ENCODE measurements at regions not wholly inside any gene's neighbourhood (a gene's known extent, or its start where the extent isn't known, plus 50 kb on each side); places are given as distances from the start of the nearest gene placed in this dataset.

DNA sequence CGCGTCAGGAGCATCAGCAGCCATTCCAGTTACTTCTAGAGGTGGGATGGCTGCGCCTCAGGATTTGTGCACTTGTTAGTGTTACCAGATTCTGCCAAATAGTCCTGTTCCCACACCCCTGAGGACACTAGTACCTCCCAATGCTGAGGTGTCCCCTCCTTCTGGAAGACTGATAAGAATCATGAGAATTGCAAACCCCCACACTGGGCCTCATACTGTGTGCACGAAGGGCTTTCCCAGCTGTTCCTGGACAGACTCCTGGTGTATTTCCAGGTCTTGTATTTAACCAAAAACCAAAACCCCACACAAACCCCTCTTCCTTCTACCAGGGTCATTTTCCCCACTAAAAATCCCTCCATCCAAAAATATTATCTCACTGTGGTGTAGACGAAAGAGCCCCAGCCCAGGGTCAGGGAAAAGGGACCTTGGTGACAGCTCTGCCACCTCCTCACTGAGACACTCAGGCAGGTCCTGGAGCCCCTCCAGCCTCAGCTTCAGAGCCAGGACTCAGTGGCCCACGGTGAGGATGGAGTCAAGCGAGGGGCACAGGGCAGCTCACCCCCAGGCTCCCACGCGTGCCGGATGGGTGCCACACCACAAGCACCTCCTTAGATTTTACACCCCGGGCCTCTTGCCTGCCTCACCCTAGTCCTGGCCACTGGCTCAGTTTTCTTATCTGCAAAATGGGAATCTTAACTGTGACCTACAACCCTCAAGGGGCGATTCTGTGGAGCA, 131.4 kb upstream of the RUNX3 start:
- H3K4me3 ChIP-seq (ENCODE audit: low read length), result no peak overlapping the region
- no peaks in the 10 kb centered on the region for H3K4me1 ChIP-seq (ENCODE audit: control insufficient read depth, low read length)
- H3K27me3 ChIP-seq (ENCODE audit: control insufficient read depth, low read length), result no peaks in the 10 kb centered on the region; the same call in 1 of the 2 replicates
- TF ChIP-seq, protein P1, sequence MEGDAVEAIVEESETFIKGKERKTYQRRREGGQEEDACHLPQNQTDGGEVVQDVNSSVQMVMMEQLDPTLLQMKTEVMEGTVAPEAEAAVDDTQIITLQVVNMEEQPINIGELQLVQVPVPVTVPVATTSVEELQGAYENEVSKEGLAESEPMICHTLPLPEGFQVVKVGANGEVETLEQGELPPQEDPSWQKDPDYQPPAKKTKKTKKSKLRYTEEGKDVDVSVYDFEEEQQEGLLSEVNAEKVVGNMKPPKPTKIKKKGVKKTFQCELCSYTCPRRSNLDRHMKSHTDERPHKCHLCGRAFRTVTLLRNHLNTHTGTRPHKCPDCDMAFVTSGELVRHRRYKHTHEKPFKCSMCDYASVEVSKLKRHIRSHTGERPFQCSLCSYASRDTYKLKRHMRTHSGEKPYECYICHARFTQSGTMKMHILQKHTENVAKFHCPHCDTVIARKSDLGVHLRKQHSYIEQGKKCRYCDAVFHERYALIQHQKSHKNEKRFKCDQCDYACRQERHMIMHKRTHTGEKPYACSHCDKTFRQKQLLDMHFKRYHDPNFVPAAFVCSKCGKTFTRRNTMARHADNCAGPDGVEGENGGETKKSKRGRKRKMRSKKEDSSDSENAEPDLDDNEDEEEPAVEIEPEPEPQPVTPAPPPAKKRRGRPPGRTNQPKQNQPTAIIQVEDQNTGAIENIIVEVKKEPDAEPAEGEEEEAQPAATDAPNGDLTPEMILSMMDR (IDR thresholded peaks at IDR 0.05; ENCODE audit: low read depth, low read length, poor library complexity, severe bottlenecking), result no peak
- H4K20me1 ChIP-seq (ENCODE audit: control insufficient read depth, insufficient read depth, low read depth, low read length), result no peaks in the 10 kb centered on the region
- no peaks in the 10 kb centered on the region for H3K9me3 ChIP-seq (ENCODE audit: control insufficient read depth, insufficient read depth, low read length)
- no peak overlapping the region for H3K27ac ChIP-seq (ENCODE audit: low read depth, low read length)
- H3K79me2 ChIP-seq (ENCODE audit: control insufficient read depth, low read length), result no peaks in the 10 kb centered on the region
- no peak overlapping the region for H3K4me2 ChIP-seq (ENCODE audit: low read length)
- H3F3A ChIP-seq (ENCODE audit: control insufficient read depth, insufficient read depth), result no peaks in the 10 kb centered on the region
- H3K9me2 ChIP-seq (replicated peaks; ENCODE audit: control insufficient read depth, low read length), result no peaks in the 10 kb centered on the region
- no peaks in the 10 kb centered on the region for H3K36me3 ChIP-seq (ENCODE audit: control insufficient read depth, low read length)

DNA sequence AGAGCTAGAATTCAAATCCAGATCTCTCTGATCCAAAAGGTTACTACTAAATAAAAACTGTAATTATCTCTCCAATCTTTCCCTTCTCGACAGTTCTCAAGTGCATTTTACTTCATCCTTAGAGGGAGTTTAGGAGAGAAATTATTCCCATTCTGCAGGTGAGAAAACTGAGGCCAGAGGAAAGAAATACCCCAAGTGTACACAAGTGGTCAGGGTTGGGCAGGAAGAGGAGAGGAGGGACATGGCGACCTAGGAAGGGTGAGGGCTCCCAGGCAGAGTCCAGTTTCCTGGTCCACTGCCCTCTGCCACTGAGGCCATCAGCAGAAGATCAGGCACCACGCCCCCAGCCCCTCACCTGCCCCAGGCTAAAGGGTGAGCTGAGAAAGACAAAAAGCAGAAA, 127.1 kb upstream of the RUNX3 start:
- Histone ChIP-seq H3K9me3 (ENCODE audit: control insufficient read depth, insufficient read depth, low read length) (no peaks in the 10 kb centered on the region), H3K4me3 (ENCODE audit: low read length) (no peak overlapping the region), H3K9me2 (replicated peaks; ENCODE audit: control insufficient read depth, low read length) (no peaks in the 10 kb centered on the region), H3K27ac (ENCODE audit: low read depth, low read length) (no peak overlapping the region), H3K27me3 (ENCODE audit: control insufficient read depth, low read length) (no peaks in the 10 kb centered on the region), H3K79me2 (ENCODE audit: control insufficient read depth, low read length) (no peaks in the 10 kb centered on the region), H3F3A (ENCODE audit: control insufficient read depth, insufficient read depth) (no peaks in the 10 kb centered on the region), H3K4me1 (ENCODE audit: control insufficient read depth, low read length) (no peaks in the 10 kb centered on the region), H3K4me2 (ENCODE audit: low read length) (no peak overlapping the region), H4K20me1 (ENCODE audit: control insufficient read depth, insufficient read depth, low read depth, low read length) (no peaks in the 10 kb centered on the region), H3K36me3 (ENCODE audit: control insufficient read depth, low read length) (no peaks in the 10 kb centered on the region)
- TF ChIP-seq EZH2phosphoT487 (IDR thresholded peaks at IDR 0.05; ENCODE audit: borderline replicate concordance, low read length), result no peak
- TF ChIP-seq, protein P1 (IDR thresholded peaks at IDR 0.05; ENCODE audit: low read depth, low read length, poor library complexity, severe bottlenecking), result no peak

DNA sequence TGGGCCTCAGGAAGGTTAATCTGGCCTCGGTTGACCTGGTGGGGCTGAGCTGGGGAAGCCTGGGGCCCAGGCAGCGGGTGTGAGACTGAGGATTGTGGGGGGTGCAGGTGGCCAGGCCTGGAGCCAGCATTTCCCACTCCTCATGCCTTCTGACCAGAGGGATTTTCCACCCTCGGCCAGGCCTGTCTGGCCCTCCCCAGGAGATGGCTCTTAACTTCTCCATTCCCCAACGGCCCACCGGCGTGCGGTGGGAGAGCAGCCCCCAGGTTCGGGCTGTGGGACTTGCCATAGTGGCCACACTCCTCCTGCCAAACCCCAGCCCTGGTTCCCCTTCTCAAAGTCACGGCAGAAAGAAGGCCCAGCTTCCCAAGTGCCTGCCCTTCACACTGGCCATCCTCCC, 126.5 kb upstream of the RUNX3 start:
- H3K27ac ChIP-seq (ENCODE audit: low read depth, low read length), result no peak overlapping the region
- H3K9me2 ChIP-seq (replicated peaks; ENCODE audit: control insufficient read depth, low read length), result no peaks in the 10 kb centered on the region
- H4K20me1 ChIP-seq (ENCODE audit: control insufficient read depth, insufficient read depth, low read depth, low read length), result no peaks in the 10 kb centered on the region
- H3K36me3 ChIP-seq (ENCODE audit: control insufficient read depth, low read length), result no peaks in the 10 kb centered on the region
- H3K79me2 ChIP-seq (ENCODE audit: control insufficient read depth, low read length), result no peaks in the 10 kb centered on the region
- H3F3A ChIP-seq (ENCODE audit: control insufficient read depth, insufficient read depth), result no peaks in the 10 kb centered on the region
- H3K4me1 ChIP-seq (ENCODE audit: control insufficient read depth, low read length), result no peaks in the 10 kb centered on the region
- no peaks in the 10 kb centered on the region for H3K9me3 ChIP-seq (ENCODE audit: control insufficient read depth, insufficient read depth, low read length)
- H3K4me2 ChIP-seq (ENCODE audit: low read length), result no peak overlapping the region
- TF ChIP-seq, protein P1 (IDR thresholded peaks at IDR 0.05; ENCODE audit: low read depth, low read length, poor library complexity, severe bottlenecking), result no peak
- TF ChIP-seq EZH2phosphoT487 (IDR thresholded peaks at IDR 0.05; ENCODE audit: borderline replicate concordance, low read length), result no peak
- H3K4me3 ChIP-seq (ENCODE audit: low read length), result no peak overlapping the region
- H3K27me3 ChIP-seq (ENCODE audit: control insufficient read depth, low read length), result no peaks in the 10 kb centered on the region

Measured in DOHH2 (cell line).